Astrocyte of the spinal cord (primary cell): ENCODE measurements at regions not wholly inside any gene's neighbourhood (a gene's known extent, or its start where the extent isn't known, plus 50 kb on each side); places are given as distances from the start of the nearest gene placed in this dataset.

Experiments used
- DNase-seq: peaks from one replicate; pipeline ENCODE4 v3.0.0; 2011; ENCODE audit warnings: low read depth, low spot score
- H3K4me3 ChIP-seq: 2 replicates; pipeline ENCODE4 v1.5.1; 2011; ENCODE audit warnings: low read depth, mild to moderate bottlenecking, low read length, moderate library complexity
- in situ Hi-C: cut with HindIII; loops from 2 replicates; pipeline ENCODE4 v1.10.0; 2017; ENCODE audit warnings: low sequenced_read_pairs
- TF ChIP-seq, protein P1 (sequence below): IDR thresholded peaks from 2 replicates; pipeline ENCODE4 v1.5.1; 2012; ENCODE audit warnings: low read depth, mild to moderate bottlenecking, low read length, inconsistent platforms

DNA sequence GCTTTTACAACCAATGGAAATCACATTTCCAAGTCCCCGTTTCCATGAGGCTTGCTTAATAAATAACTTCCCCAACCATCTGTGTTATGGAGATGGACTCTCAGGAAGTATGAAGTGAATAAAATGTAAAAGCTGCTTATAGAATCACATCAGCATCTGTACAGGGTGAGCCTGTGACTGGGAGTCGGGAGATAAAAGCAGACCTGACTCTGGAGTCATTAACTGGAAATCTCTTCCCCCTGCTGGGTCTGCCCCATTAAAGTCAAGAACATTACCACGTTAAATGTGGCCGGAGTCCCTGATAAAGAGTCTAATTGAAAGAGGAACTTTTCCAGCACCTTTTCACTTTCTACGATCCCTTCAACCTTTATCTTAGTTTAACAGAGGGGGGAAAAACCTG lies 368.5 kb downstream of the DOK5 start:
- H3K4me3 ChIP-seq: no peak overlapping the region
- no peak for DNase-seq
- in situ Hi-C loops: no loop called here
- TF ChIP-seq, protein P1, sequence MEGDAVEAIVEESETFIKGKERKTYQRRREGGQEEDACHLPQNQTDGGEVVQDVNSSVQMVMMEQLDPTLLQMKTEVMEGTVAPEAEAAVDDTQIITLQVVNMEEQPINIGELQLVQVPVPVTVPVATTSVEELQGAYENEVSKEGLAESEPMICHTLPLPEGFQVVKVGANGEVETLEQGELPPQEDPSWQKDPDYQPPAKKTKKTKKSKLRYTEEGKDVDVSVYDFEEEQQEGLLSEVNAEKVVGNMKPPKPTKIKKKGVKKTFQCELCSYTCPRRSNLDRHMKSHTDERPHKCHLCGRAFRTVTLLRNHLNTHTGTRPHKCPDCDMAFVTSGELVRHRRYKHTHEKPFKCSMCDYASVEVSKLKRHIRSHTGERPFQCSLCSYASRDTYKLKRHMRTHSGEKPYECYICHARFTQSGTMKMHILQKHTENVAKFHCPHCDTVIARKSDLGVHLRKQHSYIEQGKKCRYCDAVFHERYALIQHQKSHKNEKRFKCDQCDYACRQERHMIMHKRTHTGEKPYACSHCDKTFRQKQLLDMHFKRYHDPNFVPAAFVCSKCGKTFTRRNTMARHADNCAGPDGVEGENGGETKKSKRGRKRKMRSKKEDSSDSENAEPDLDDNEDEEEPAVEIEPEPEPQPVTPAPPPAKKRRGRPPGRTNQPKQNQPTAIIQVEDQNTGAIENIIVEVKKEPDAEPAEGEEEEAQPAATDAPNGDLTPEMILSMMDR: no peak

DNA sequence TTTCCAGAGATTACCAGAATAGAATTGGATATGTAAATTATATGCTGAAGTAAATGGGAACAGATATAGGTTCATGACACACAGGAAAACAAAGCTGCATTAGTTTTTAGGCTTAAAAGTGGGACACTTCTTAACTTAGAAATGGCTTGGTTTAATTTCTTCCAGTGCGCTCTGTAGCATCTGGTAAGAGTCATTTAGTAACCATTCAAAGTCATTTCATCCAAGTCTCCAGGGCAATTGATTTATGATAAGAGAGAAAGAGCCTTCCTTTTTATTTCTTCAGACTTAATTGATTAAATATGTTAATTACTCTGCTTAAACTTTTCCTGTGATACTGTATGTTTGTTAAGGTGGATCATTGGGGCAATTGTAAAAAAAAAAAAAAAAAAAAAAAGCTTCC lies 368.0 kb downstream of the DOK5 start:
- DNase-seq: no peak
- in situ Hi-C loops: no loop called here
- TF ChIP-seq, protein P1: no peak
- no peak overlapping the region for H3K4me3 ChIP-seq

DNA sequence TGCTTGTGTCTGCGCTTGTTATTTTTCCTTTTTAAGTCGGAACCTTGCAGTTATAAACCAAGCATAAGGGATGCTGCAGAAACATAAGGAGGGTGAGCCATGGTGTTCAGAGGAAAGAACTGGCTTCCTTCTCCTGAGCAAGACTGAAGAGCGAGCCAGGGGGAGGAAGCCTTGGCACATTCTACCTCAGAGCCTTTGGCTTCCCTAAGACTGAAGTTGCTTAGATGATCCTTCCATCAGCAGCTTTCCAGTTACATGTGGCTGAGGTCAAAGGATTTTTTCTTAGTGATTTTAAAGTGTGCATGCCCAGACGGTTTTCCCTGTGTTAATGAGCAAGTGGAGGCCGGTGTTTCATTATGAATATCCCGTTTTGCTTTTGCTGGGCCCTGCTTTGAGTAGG lies 363.8 kb downstream of the DOK5 start:
- no peak for DNase-seq
- TF ChIP-seq, protein P1: no peak

DNA sequence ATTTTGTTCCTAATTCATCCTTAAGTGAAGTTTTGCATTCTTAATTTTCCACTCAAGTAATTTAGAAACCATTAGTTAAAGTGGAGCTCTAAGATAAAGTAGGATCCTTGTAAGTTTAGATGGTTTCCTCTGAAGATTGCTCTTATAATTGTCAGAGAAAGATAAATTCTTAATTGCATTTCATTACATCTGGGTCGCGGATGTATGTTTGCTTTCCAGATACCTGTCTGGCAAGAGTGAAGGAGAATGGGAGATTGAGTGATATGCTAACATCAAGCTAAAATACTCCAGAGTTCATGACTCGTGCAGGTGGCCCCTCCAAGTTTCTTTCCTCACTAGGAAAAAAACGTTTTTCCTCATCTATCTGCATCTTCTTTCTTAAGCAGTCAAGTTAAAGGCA lies 361.8 kb downstream of the DOK5 start:
- no peak overlapping the region for H3K4me3 ChIP-seq
- in situ Hi-C loops: no loop called here
- TF ChIP-seq, protein P1: no peak
- no peak for DNase-seq

More for the DNA sequence above, 363.8 kb downstream of the DOK5 start:
- in situ Hi-C loops: no loop called here
- H3K4me3 ChIP-seq: no peak overlapping the region

DNA sequence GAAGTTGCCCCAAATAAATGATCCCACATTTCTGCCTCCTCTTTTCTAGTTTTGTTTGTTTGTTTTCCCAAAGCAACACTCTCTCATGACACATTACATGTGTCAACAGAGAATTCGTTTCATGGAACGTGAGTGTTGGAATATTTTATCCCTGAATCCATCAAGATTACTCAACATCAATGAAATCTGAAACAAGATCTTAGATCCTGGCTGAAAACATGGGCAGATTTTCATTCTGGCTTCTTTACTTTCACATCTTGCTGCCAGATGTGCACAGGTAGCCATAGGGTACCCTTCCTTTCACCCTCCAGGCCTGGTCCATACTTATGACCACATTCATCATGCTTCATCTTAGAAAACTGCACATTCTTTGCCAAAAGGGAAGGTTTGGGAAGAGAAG lies 347.0 kb downstream of the DOK5 start:
- in situ Hi-C loops: no loop called here
- no peak for DNase-seq
- TF ChIP-seq, protein P1: no peak

DNA sequence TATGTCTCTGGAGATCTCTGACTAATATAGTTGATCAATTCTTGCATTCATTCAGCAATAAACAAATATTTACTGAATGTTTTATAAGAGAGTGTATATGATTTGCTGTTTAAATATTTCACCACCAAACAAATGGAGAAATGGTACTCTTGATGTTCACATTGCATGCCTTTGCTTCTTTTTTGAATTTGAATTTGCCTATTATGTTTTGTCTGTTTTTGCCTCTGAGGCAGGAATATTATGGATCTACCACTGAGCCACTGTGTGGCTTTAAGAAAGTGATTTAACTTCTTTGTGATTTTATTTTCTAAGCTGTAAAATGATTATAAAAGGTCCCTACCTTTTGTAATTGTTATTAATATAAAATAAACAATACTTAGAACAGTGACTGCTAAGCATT lies 345.0 kb downstream of the DOK5 start:
- TF ChIP-seq, protein P1: no peak
- H3K4me3 ChIP-seq: no peak overlapping the region
- in situ Hi-C loops: no loop called here
- DNase-seq: no peak

More for the DNA sequence above, 347.0 kb downstream of the DOK5 start:
- H3K4me3 ChIP-seq: no peak overlapping the region

DNA sequence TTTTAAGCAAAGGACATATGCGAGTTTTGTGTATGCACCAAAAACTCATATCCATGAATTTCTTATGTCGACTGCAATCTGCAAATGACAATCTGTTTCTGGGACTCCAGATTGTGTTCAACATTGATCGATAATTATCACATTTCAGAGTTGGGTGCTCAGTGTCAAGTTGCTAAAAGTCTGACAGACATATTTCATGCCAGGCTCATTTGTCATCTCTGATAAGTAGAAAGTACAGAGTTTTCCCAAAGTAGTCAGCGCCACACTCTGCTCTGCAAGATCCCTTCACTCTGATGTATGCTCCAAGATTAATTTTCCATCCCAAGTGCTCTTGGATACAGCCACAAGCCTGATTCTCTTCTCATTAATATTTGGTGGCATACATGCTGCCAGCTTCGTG lies 331.1 kb downstream of the DOK5 start:
- TF ChIP-seq, protein P1: no peak
- DNase-seq: no peak
- in situ Hi-C loops: no loop called here
- no peak overlapping the region for H3K4me3 ChIP-seq
